D721Med (cell line): ENCODE measurements at regions not wholly inside any gene's neighbourhood (a gene's known extent, or its start where the extent isn't known, plus 50 kb on each side); places are given as distances from the start of the nearest gene placed in this dataset.
"Not testable (repeated sequence)": the region's sequence is repeated elsewhere in the genome, so short reads cannot be mapped to it uniquely, and the experiment has no call there.

Source experiments
- DNase-seq: peaks from one replicate; pipeline ENCODE4 v3.0.0; 2011; ENCODE audit warnings: low spot score; ENCODE audit not compliant: insufficient read length
- FAIRE-seq: peaks from 2 replicates; lab custom pipeline; 2011; peaks lifted over from hg19 to GRCh38; lab: Jason Lieb, UNC
- CTCF ChIP-seq: IDR thresholded peaks from 2 replicates; pipeline ENCODE4 v1.5.1; 2012; ENCODE audit warnings: mild to moderate bottlenecking, control low read depth; ENCODE audit not compliant: insufficient read depth; ENCODE audit errors: missing control alignments

- DNase-seq: no peak
- FAIRE-seq: no peak
- TF ChIP-seq CTCF: no peak
These were observed 106.9 kb upstream of the ATL2 start for GRCh38 chr2:38483776-38484501.

GRCh38 chr2:38482710-38483109 lies 105.6 kb upstream of the ATL2 start:
- not testable (repeated sequence) for DNase-seq, FAIRE-seq

- FAIRE-seq (no peak), DNase-seq (no peak)
- TF ChIP-seq CTCF: no peak
These were observed 103.5 kb upstream of the ATL2 start for GRCh38 chr2:38480617-38481016.

- FAIRE-seq (no peak), DNase-seq (no peak)
- no peak for TF ChIP-seq CTCF
These were observed 99.9 kb upstream of the ATL2 start for GRCh38 chr2:38477006-38477405.

- TF ChIP-seq CTCF: no peak
- DNase-seq (no peak), FAIRE-seq (no peak)
These were observed 98.5 kb upstream of the ATL2 start for GRCh38 chr2:38475567-38475881.

- TF ChIP-seq CTCF: no peak
- no peak for DNase-seq
- FAIRE-seq: no peak
These were observed 97.9 kb upstream of the ATL2 start for GRCh38 chr2:38474715-38475566.

- DNase-seq: no peak
- FAIRE-seq: no peak
- no peak for TF ChIP-seq CTCF
These were observed 97.0 kb upstream of the ATL2 start for GRCh38 chr2:38474021-38474456.
